ENCODE measurements at regions not wholly inside any gene's neighbourhood (a gene's known extent, or its start where the extent isn't known, plus 50 kb on each side); places are given as distances from the start of the nearest gene placed in this dataset.

- TF ChIP-seq POLR2A (IDR thresholded peaks at IDR 0.05; ENCODE audit: low read depth, low read length) (no peak), POLR2AphosphoS5 (IDR thresholded peaks at IDR 0.05; ENCODE audit: low read depth, low read length) (no peak)
These were observed 217.9 kb downstream of the KIF21A start for GRCh38 chr12:39224971-39225370.
